H1 (cell line): ENCODE measurements at regions not wholly inside any gene's neighbourhood (a gene's known extent, or its start where the extent isn't known, plus 50 kb on each side); places are given as distances from the start of the nearest gene placed in this dataset.

Experiments used
- CTCF ChIA-PET: fragments of 300-600 bp; sonication (Branson Sonifier 250); formaldehyde crosslinking; loops from one replicate; lab custom pipeline; 2021; ENCODE audit not compliant: partially characterized antibody; lab: Charles Lee
- POLR2A ChIA-PET: fragments of 300-600 bp; sonication (Branson Sonifier 250); formaldehyde crosslinking; loops from one replicate; lab custom pipeline; 2021; ENCODE audit warnings: inconsistent platforms; ENCODE audit not compliant: partially characterized antibody; lab: Charles Lee
- DNase-seq, 2 experiments: peaks; one replicate each; pipeline versions ENCODE4 v3.0.0 to v3.0.0-alpha.2; 2010 to 2022; ENCODE audit warnings: low spot score in 2 of 2, low read depth in 1 of 2, mixed read lengths in 1 of 2
- FAIRE-seq: peaks from 2 replicates; lab custom pipeline; 2011; peaks lifted over from hg19 to GRCh38; lab: Jason Lieb, UNC
- H2AFZ ChIP-seq: 2 replicates; pipeline ENCODE4 v1.8.1; 2012; ENCODE audit warnings: low read length, inconsistent platforms
- H2AK5ac ChIP-seq: 2 replicates; pipeline ENCODE4 v1.6.1; 2013; ENCODE audit warnings: low read depth, low read length
- H2BK120ac ChIP-seq: replicated peaks from 2 replicates; pipeline ENCODE3; 2013; ENCODE audit warnings: low read depth, low read length, inconsistent platforms
- H2BK12ac ChIP-seq: 2 replicates; pipeline ENCODE4 v1.6.1; 2013; ENCODE audit warnings: low read depth, low read length
- H2BK15ac ChIP-seq: 2 replicates; pipeline ENCODE4 v1.6.1; 2013; ENCODE audit warnings: low read length
- H2BK20ac ChIP-seq: 2 replicates; pipeline ENCODE4 v1.6.1; 2013; ENCODE audit warnings: low read length
- H2BK5ac ChIP-seq: 2 replicates; pipeline ENCODE4 v1.6.1; 2013; ENCODE audit warnings: low read depth, low read length
- H3K14ac ChIP-seq: 2 replicates; pipeline ENCODE4 v1.6.1; 2013; ENCODE audit warnings: inconsistent platforms; ENCODE audit not compliant: insufficient read length
- H3K18ac ChIP-seq: 2 replicates; pipeline ENCODE4 v1.6.1; 2013; ENCODE audit warnings: low read length; ENCODE audit errors: extremely low read depth
- H3K23ac ChIP-seq: 2 replicates; pipeline ENCODE4 v1.6.1; 2013; ENCODE audit warnings: inconsistent platforms; ENCODE audit not compliant: insufficient read length
- H3K23me2 ChIP-seq: 2 replicates; pipeline ENCODE4 v1.6.1; 2013; ENCODE audit warnings: low read depth, low read length
- H3K27ac ChIP-seq: 2 replicates; pipeline ENCODE4 v1.6.1; 2011; ENCODE audit warnings: low read depth, low read length, inconsistent platforms
- H3K27me3 ChIP-seq, 4 experiments: replicated peaks in 1 of 4; 1 replicate in 1 of 4; 2 replicates in 3 of 4; pipeline versions ENCODE4 v1.6.1 to v1.8.1; 2011 to 2013; ENCODE audit warnings: low read length in 3 of 4, mild to moderate bottlenecking in 3 of 4, inconsistent platforms in 2 of 4, mixed read lengths in 2 of 4, moderate library complexity in 1 of 4; ENCODE audit not compliant: control insufficient read depth in 3 of 4, insufficient read depth in 3 of 4; ENCODE audit errors: extremely low read depth in 1 of 4
- H3K36me3 ChIP-seq, 4 experiments: 2 replicates each; pipeline versions ENCODE4 v1.6.1 to v1.8.1; 2011 to 2013; ENCODE audit warnings: mild to moderate bottlenecking in 4 of 4, low read length in 3 of 4, moderate library complexity in 2 of 4, control low read depth in 1 of 4, inconsistent platforms in 1 of 4; ENCODE audit not compliant: insufficient read depth in 4 of 4, control insufficient read depth in 2 of 4
- H3K4ac ChIP-seq: replicated peaks from 2 replicates; pipeline ENCODE3; 2013; ENCODE audit warnings: low read length, low read depth, mixed read lengths, inconsistent platforms; ENCODE audit not compliant: insufficient read length
- H3K4me1 ChIP-seq, 4 experiments: replicated peaks in 1 of 4; 1 replicate in 1 of 4; 2 replicates in 3 of 4; pipeline versions ENCODE4 v1.6.1 to v1.8.1; 2011 to 2013; ENCODE audit warnings: low read length in 3 of 4, inconsistent platforms in 2 of 4, mixed read lengths in 1 of 4; ENCODE audit not compliant: insufficient read depth in 4 of 4, control insufficient read depth in 3 of 4
- H3K4me2 ChIP-seq, 2 experiments: 2 replicates each; pipeline versions ENCODE4 v1.6.1 to v1.8.1; 2011 to 2013; ENCODE audit warnings: low read depth in 2 of 2, low read length in 2 of 2, control low read depth in 1 of 2, inconsistent platforms in 1 of 2, mild to moderate bottlenecking in 1 of 2; ENCODE audit not compliant: insufficient read depth in 1 of 2
- H3K4me3 ChIP-seq, 4 experiments: fragments of 200-600, 300-600 bp in 1 of 4; sonication (generic), shearing (Covaris generic), sonication (Bioruptor Twin) in 1 of 4; 2 replicates each; pipeline versions ENCODE4 v1.5.1 to v1.8.1; 2011 to 2016; ENCODE audit warnings: low read length in 4 of 4, low read depth in 3 of 4, control low read depth in 2 of 4, inconsistent platforms in 2 of 4, mild to moderate bottlenecking in 2 of 4, mixed read lengths in 1 of 4, moderate library complexity in 1 of 4; ENCODE audit not compliant: insufficient read depth in 2 of 4; ENCODE audit errors: extremely low read depth in 1 of 4
- H3K56ac ChIP-seq: replicated peaks from 2 replicates; pipeline ENCODE3; 2013; ENCODE audit warnings: low read depth, mild to moderate bottlenecking, mixed read lengths, low read length, inconsistent platforms; ENCODE audit not compliant: insufficient read length
- H3K79me1 ChIP-seq: 2 replicates; pipeline ENCODE4 v1.6.1; 2013; ENCODE audit warnings: low read depth, low read length, control low read depth
- H3K79me2 ChIP-seq, 2 experiments: 2 replicates each; pipeline versions ENCODE4 v1.6.1 to v1.8.1; 2012 to 2013; ENCODE audit warnings: low read length in 2 of 2, mild to moderate bottlenecking in 2 of 2, inconsistent platforms in 1 of 2; ENCODE audit not compliant: insufficient read depth in 2 of 2, control insufficient read depth in 1 of 2
- H3K9ac ChIP-seq, 4 experiments: replicated peaks in 1 of 4; 1 replicate in 1 of 4; 2 replicates in 3 of 4; pipeline versions ENCODE4 v1.6.1 to v1.8.1; 2011 to 2013; ENCODE audit warnings: low read depth in 3 of 4, low read length in 3 of 4, control low read depth in 2 of 4, mild to moderate bottlenecking in 2 of 4, moderate library complexity in 2 of 4, inconsistent platforms in 1 of 4; ENCODE audit errors: extremely low read depth in 1 of 4
- H3K9me3 ChIP-seq, 2 experiments: 2 replicates each; pipeline versions ENCODE4 v1.6.1 to v1.8.1; 2012 to 2013; ENCODE audit warnings: mild to moderate bottlenecking in 2 of 2, moderate library complexity in 2 of 2, control low read depth in 1 of 2, inconsistent platforms in 1 of 2, low read depth in 1 of 2, low read length in 1 of 2, mixed read lengths in 1 of 2; ENCODE audit not compliant: insufficient read depth in 2 of 2
- H4K20me1 ChIP-seq, 2 experiments: replicated peaks in 1 of 2; 2 replicates each; pipeline versions ENCODE3 to v1.8.1; 2011 to 2013; ENCODE audit warnings: inconsistent platforms in 2 of 2, low read length in 2 of 2, mild to moderate bottlenecking in 1 of 2; ENCODE audit not compliant: insufficient read depth in 2 of 2, control insufficient read depth in 1 of 2
- H4K5ac ChIP-seq: 2 replicates; pipeline ENCODE4 v1.6.1; 2013; ENCODE audit warnings: low read length, low read depth, mixed read lengths, inconsistent platforms; ENCODE audit not compliant: insufficient read length
- H4K8ac ChIP-seq: 2 replicates; pipeline ENCODE4 v1.8.0; 2013; ENCODE audit warnings: mild to moderate bottlenecking, moderate library complexity, low read length, inconsistent platforms; ENCODE audit not compliant: insufficient read depth; ENCODE audit errors: extremely low read depth
- H4K91ac ChIP-seq: replicated peaks from 2 replicates; pipeline ENCODE3; 2013; ENCODE audit warnings: low read length, mixed read lengths, inconsistent platforms; ENCODE audit not compliant: insufficient read length
- CEBPB ChIP-seq: IDR thresholded peaks from 2 replicates; pipeline ENCODE4 v1.6.1; 2012; ENCODE audit warnings: low read depth, low read length
- KDM5A ChIP-seq: fragments of 200-600 bp; IDR thresholded peaks from 2 replicates; pipeline ENCODE4 v1.7.1; 2012; ENCODE audit warnings: mild to moderate bottlenecking, low read length, inconsistent platforms, mixed read lengths
- MAFK ChIP-seq: IDR thresholded peaks from 2 replicates; pipeline ENCODE4 v1.6.1; 2012; ENCODE audit warnings: low read depth, mild to moderate bottlenecking, improper control_type of control experiment, low read length
- NANOG ChIP-seq: IDR thresholded peaks from 2 replicates; pipeline ENCODE4 v1.6.1; 2011; ENCODE audit warnings: low read length, low read depth, mild to moderate bottlenecking, inconsistent platforms; ENCODE audit not compliant: insufficient read depth, poor library complexity, severe bottlenecking
- NRF1 ChIP-seq: IDR thresholded peaks from 2 replicates; pipeline ENCODE4 v1.6.1; 2011; ENCODE audit warnings: mild to moderate bottlenecking, low read depth, low read length, improper control_type of control experiment
- POLR2A ChIP-seq, 2 experiments: IDR thresholded peaks; 1 replicate in 1 of 2; 2 replicates in 1 of 2; pipeline ENCODE4 v1.6.1; 2011; ENCODE audit warnings: low read depth in 2 of 2, low read length in 2 of 2, mild to moderate bottlenecking in 2 of 2; ENCODE audit errors: control extremely low read depth in 1 of 2
- RBBP5 ChIP-seq: IDR thresholded peaks from 2 replicates; pipeline ENCODE4 v1.7.1; 2012; ENCODE audit warnings: low read depth, mild to moderate bottlenecking, inconsistent platforms, low read length, moderate library complexity, borderline replicate concordance
- SIN3A ChIP-seq, 2 experiments: IDR thresholded peaks in 1 of 2; conservative IDR thresholded peaks in 1 of 2; 2 replicates each; pipeline ENCODE4 v1.6.1; 2011 to 2012; ENCODE audit warnings: low read length in 2 of 2, improper control_type of control experiment in 1 of 2, low read depth in 1 of 2, mild to moderate bottlenecking in 1 of 2
- SP1 ChIP-seq: IDR thresholded peaks from 2 replicates; pipeline ENCODE4 v1.6.1; 2011; ENCODE audit warnings: low read depth, low read length
- USF2 ChIP-seq: IDR thresholded peaks from 2 replicates; pipeline ENCODE4 v1.6.1; 2011; ENCODE audit warnings: low read length, improper control_type of control experiment
- WGBS, 2 experiments: shearing (Covaris generic) in 1 of 2; methylation state at CpG; one replicate each; pipeline versions ENCODE4 v1.1.6 to v1.1.7; 2013 to 2015; ENCODE audit warnings: low lambda C conversion rate in 2 of 2, mixed read lengths in 2 of 2, inconsistent platforms in 1 of 2, low coverage in 1 of 2, missing lambda C conversion rate in 1 of 2; ENCODE audit not compliant: insufficient replicate concordance in 2 of 2, insufficient coverage in 1 of 2, insufficient read length in 1 of 2; ENCODE audit errors: extremely low coverage in 1 of 2, missing lambda C conversion rate in 1 of 2; 5-methylcytosine and 5-hydroxymethylcytosine counted together

DNA sequence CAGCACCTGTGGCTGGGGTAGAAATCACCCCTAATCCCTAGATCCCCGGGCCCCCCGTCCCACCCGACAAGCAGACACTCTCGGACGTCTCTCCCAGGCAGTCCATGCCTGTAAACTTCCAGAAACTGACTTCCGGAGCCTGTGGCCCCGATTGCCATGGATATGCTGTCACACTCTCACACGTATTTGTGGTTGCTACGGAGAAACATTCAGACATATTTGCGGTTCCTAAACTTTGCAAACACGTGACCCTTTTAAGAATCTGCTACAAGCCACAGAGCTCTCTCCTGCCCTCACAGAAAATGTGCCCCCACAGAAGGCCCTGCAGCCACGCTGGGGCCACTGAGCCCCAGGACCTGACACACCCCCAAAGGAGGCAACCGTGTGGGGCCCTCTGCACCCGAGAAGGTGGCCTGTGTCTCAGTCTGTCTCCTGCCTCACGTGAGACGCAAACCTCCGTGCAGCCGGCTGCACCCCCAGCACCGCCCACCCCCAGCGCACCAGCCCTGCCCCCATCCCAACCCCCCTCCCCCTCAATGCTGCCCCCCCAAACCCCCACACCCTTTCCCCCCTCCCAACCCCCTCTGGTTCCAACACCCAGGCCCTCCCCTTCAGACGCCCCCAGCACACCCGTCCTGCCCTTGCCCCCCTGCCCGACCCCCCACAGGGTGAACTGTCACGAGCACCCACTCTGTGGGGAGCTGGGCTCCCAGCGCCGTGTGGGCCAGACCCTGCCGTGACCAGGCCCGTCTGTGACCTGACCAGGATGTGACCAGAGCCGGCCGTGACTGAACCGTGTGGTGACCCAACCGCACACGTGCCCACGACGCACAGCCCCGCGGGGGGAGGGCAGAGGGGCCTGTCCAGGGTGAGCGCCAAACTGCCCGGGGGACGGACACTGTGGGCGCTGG lies 66.3 kb upstream of the METRNL start:
- WGBS, 2 experiments: 86% methylated on average over 18 of the region's 41 CpGs; no CpG with 5 or more reads in 1 of the 2 experiments

More for the DNA sequence above, 66.3 kb upstream of the METRNL start:
- Histone ChIP-seq H4K8ac (peak overlapping the region; percentile 5; the same call in 1 of the 2 replicates), H3K36me3 (no peaks in the 10 kb centered on the region), H4K91ac (no peak overlapping the region), H3K18ac (no peak overlapping the region), H3K56ac (no peak overlapping the region), H3K4me1 (peaks cover 0 to 13% (median 7%) of the 10 kb centered on the region in 4 experiments; a peak in 5 of 7 replicates), H2BK120ac (no peak overlapping the region), H2BK12ac (no peak overlapping the region), H2AK5ac (no peak overlapping the region), H3K9me3 (peaks cover 0 to 7% of the 10 kb centered on the region in 2 experiments; a peak in 2 of 4 replicates), H3K14ac (no peak overlapping the region), H2BK20ac (no peak overlapping the region), H3K23me2 (no peaks in the 10 kb centered on the region; the same call in 1 of the 2 replicates), H3K9ac (no peak overlapping the region), H2BK15ac (no peak overlapping the region), H2BK5ac (no peak overlapping the region), H3K79me2 (no peaks in the 10 kb centered on the region), H3K4ac (no peak overlapping the region), H3K27ac (no peak overlapping the region), H3K79me1 (no peaks in the 10 kb centered on the region; the same call in 1 of the 2 replicates), H3K4me3 (no peak overlapping the region), H4K5ac (no peak overlapping the region), H3K4me2 (no peak overlapping the region), H4K20me1 (no peaks in the 10 kb centered on the region), H2AFZ (no peak overlapping the region), H3K27me3 (no peaks in the 10 kb centered on the region), H3K23ac (no peak overlapping the region)
- FAIRE-seq (no peak), DNase-seq (no peak)
- CTCF ChIA-PET: interaction anchor here (0.6 to 1.4 kb wide), 3 partner anchors 8 to 110 kb away, joined by 3 read pairs; no protein-coding TSS in a partner anchor
- POLR2A ChIA-PET: no interaction called here
- TF ChIP-seq CEBPB: no peak
- TF ChIP-seq NRF1: no peak
- no peak for TF ChIP-seq NANOG
- no peak for TF ChIP-seq MAFK
- no peak for TF ChIP-seq SIN3A (conservative IDR thresholded peaks at IDR 0.05 in 1 of 2, IDR thresholded peaks at IDR 0.05 in 1 of 2; ENCODE audit: low read depth in 1 of 2, low read length in 2 of 2)
- no peak for TF ChIP-seq POLR2A (IDR thresholded peaks at IDR 0.05; ENCODE audit: control extremely low read depth in 1 of 2, low read depth in 2 of 2, low read length in 2 of 2)
- no peak for TF ChIP-seq KDM5A
- no peak for TF ChIP-seq USF2
- no peak for TF ChIP-seq SP1
- no peak for TF ChIP-seq RBBP5
